Mesodermal cell (in vitro differentiated cells): ENCODE measurements at regions not wholly inside any gene's neighbourhood (a gene's known extent, or its start where the extent isn't known, plus 50 kb on each side); places are given as distances from the start of the nearest gene placed in this dataset.
"Not testable (repeated sequence)": the region's sequence is repeated elsewhere in the genome, so short reads cannot be mapped to it uniquely, and the experiment has no call there.

Source experiments
- H3K27ac ChIP-seq: 2 replicates; pipeline ENCODE4 v1.7.0; 2013; ENCODE audit warnings: mild to moderate bottlenecking, low read depth, low read length, moderate library complexity; ENCODE audit not compliant: severe bottlenecking
- H3K36me3 ChIP-seq: 2 replicates; pipeline ENCODE4 v1.7.1; 2013; ENCODE audit warnings: mild to moderate bottlenecking, low read length, moderate library complexity; ENCODE audit not compliant: control insufficient read depth, insufficient read depth
- H3K4me1 ChIP-seq: one replicate; pipeline ENCODE4 v1.7.1; 2013; ENCODE audit warnings: mild to moderate bottlenecking, low read length; ENCODE audit not compliant: insufficient read depth, control insufficient read depth, poor library complexity, severe bottlenecking
- H3K4me3 ChIP-seq: 2 replicates; pipeline ENCODE4 v1.7.0; 2013; ENCODE audit warnings: low read length, control low read depth, mild to moderate bottlenecking; ENCODE audit not compliant: insufficient read depth, poor library complexity, severe bottlenecking; ENCODE audit errors: extremely low read depth
- H3K9me3 ChIP-seq: 2 replicates; pipeline ENCODE4 v1.7.1; 2013; ENCODE audit warnings: mild to moderate bottlenecking, low read length, moderate library complexity; ENCODE audit not compliant: control insufficient read depth
- WGBS, 2 experiments: methylation state at CpG; one replicate each; pipeline ENCODE4 v1.1.5; 2013; ENCODE audit warnings: missing lambda C conversion rate in 2 of 2; ENCODE audit not compliant: insufficient coverage in 2 of 2; 5-methylcytosine and 5-hydroxymethylcytosine counted together

- H3K27ac ChIP-seq: peak overlapping the region; percentile 98
- 75 to 100% methylated on average over 1 to 3 of the region's 3 CpGs for WGBS, 2 experiments
- no peaks in the 10 kb centered on the region for H3K9me3 ChIP-seq
Measured at GRCh38 chr2:48043746-48044145, 137.4 kb upstream of the FBXO11 start.

GRCh38 chr2:48045613-48046012 is 139.3 kb upstream of the FBXO11 start:
- no peak overlapping the region for H3K4me3 ChIP-seq
- H3K9me3 ChIP-seq: no peaks in the 10 kb centered on the region
- H3K36me3 ChIP-seq: no peaks in the 10 kb centered on the region
- peaks cover 17% of the 10 kb centered on the region for H3K4me1 ChIP-seq
- no peak overlapping the region for H3K27ac ChIP-seq
- no CpG with 5 or more reads among the region's 1 CpG for WGBS, 2 experiments

More at GRCh38 chr2:48043746-48044145, 137.4 kb upstream of the FBXO11 start:
- peaks cover 17% of the 10 kb centered on the region for H3K4me1 ChIP-seq
- H3K4me3 ChIP-seq: no peak overlapping the region
- no peaks in the 10 kb centered on the region for H3K36me3 ChIP-seq

DNA sequence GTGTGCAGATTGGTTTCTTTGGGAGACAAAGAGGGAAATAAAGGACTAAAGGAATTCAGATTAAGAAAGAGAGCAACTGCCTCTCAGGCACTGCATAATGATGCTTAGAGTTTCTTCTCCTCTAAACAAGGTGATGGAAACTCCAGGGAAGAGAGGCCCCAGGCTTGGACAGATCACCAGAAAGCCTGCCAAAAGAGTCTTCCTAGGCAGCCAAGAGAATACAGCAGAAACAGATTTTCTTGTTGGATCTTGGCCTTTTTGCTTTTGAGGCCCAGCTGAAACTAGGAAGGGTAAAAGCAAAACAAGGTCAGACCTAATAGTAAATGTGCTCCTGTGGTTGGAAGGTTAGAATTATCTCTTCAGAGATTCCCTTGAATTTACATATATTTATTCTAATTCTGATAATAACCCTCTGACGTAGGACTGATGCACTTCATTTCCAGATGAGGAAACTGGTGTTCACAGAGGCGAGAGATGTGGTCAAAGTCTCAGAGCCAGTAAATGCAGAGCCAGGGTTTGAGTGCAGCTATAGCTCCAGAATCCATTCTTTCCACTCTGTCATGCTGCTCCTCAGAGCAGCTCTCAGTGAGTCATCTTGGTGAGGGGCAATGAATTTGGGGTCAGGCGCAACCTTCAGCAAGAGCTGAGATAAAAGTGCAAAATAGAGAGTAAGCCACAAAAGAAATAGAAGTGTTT is 142.3 kb upstream of the FBXO11 start:
- WGBS, 2 experiments: 100% methylated on average over 1 of the region's 3 CpGs; no CpG with 5 or more reads in 1 of the 2 experiments
- H3K4me3 ChIP-seq: no peak overlapping the region
- H3K27ac ChIP-seq: no peak overlapping the region
- peaks cover 8% of the 10 kb centered on the region for H3K4me1 ChIP-seq
- H3K36me3 ChIP-seq: no peaks in the 10 kb centered on the region
- H3K9me3 ChIP-seq: no peaks in the 10 kb centered on the region

DNA sequence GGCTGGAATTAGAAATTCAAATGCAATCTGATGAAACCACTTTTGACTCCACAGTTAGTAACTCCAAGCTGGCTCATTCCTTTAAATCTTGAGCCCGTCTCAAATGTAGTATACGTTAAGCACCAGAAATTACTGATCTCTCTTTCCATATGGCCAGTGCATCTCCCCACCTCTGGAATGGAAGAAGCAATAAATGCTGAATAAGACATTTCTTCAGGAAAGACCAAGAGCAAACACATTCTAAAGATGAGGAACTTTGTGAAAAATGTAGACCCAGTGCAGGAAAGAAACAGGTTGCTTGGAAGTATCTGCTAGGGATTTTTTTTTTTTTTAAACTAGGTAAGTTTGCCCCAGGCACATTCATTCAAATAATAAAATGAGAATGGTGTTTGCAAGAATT is 143.1 kb upstream of the FBXO11 start:
- Histone ChIP-seq H3K9me3 (no peaks in the 10 kb centered on the region), H3K36me3 (no peaks in the 10 kb centered on the region), H3K27ac (no peak overlapping the region), H3K4me1 (peaks cover 4% of the 10 kb centered on the region), H3K4me3 (no peak overlapping the region)
- WGBS, 2 experiments: 83 to 86% methylated on average over 1 to 2 of the region's 2 CpGs

- Histone ChIP-seq H3K4me3 (no peak overlapping the region), H3K9me3 (no peaks in the 10 kb centered on the region), H3K36me3 (no peaks in the 10 kb centered on the region), H3K27ac (no peak overlapping the region), H3K4me1 (peaks cover 4% of the 10 kb centered on the region)
- 84 to 94% methylated on average over 4 to 5 of the region's 5 CpGs for WGBS, 2 experiments
Measured at GRCh38 chr2:48050711-48051110, 144.4 kb upstream of the FBXO11 start.

DNA sequence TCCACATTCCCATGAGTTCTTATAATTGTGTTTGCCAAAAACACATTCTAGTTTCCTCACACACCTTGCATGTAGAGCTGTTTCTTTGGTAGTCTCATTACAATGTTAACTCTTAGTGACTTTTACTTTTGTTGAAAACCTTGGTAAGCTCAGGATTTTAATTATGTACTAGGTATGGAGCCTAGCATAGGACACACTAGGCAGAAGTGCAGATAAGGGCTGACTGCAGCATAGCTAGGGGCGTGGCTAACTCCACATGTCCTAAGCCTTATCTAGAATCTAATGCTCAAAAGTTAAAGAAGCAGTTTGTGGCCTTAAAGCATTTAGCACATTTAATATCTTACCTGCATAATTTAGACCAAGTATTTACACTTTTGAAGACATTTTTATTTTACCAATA is 153.7 kb upstream of the FBXO11 start:
- no peaks in the 10 kb centered on the region for H3K4me1 ChIP-seq
- no peaks in the 10 kb centered on the region for H3K36me3 ChIP-seq
- no peak overlapping the region for H3K4me3 ChIP-seq
- no peaks in the 10 kb centered on the region for H3K9me3 ChIP-seq
- H3K27ac ChIP-seq: no peak overlapping the region
- WGBS, 2 experiments: 88% methylated on average over 1 of the region's 1 CpG; no CpG with 5 or more reads in 1 of the 2 experiments

GRCh38 chr2:48061656-48062055 is 155.4 kb upstream of the FBXO11 start:
- not testable (repeated sequence) for H3K4me3 ChIP-seq, H3K9me3 ChIP-seq, H3K27ac ChIP-seq, H3K36me3 ChIP-seq, H3K4me1 ChIP-seq
- 94 to 100% methylated on average over 3 of the region's 4 CpGs for WGBS, 2 experiments

DNA sequence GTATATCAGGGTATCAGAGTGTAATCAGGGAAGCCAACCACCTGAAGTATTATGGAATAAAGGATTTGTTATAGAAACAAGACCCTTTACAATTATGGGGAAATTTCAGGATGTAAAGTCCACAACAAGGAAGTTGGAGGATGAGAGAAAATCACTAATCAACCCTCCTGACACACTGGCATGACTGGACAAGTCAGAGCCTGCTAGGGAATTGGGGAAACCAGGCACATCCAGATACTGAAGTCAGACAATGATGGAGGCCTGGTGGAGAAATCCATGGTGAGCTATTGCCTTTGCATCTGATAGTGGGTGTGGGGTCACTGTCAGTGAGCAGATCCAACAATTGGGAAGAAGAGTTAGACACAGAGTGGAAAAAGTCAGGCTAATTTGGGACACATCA is 158.8 kb upstream of the FBXO11 start:
- H3K9me3 ChIP-seq: no peaks in the 10 kb centered on the region
- no peak overlapping the region for H3K27ac ChIP-seq
- H3K4me1 ChIP-seq: no peaks in the 10 kb centered on the region
- H3K36me3 ChIP-seq: no peaks in the 10 kb centered on the region
- no peak overlapping the region for H3K4me3 ChIP-seq

GRCh38 chr2:48066000-48066399 is 159.7 kb upstream of the FBXO11 start:
- Histone ChIP-seq H3K9me3 (no peaks in the 10 kb centered on the region), H3K27ac (no peak overlapping the region), H3K4me3 (no peak overlapping the region), H3K36me3 (no peaks in the 10 kb centered on the region), H3K4me1 (no peaks in the 10 kb centered on the region)
- no CpG with 5 or more reads among the region's 2 CpGs for WGBS, 2 experiments

GRCh38 chr2:48069769-48070168 is 163.5 kb upstream of the FBXO11 start:
- no peaks in the 10 kb centered on the region for H3K4me1 ChIP-seq

DNA sequence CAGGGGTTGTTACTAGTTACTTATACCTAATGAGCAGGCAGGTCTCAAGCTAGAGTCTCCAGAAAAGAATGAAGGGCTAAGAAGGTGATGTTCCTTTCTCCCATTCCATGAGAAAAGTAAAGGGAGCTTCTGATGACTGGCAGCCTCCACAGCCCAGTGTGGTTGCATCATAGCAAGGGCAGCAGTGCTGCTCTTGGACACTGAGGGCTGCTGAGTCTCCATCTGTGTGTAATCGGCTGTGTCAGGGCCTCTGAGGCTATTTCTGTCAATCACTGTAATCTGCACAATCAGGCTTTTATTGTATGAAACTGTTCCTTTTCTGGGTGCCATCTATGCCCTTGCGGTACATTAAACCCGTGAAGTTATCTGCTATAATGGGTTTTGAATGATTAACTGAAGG is 164.1 kb upstream of the FBXO11 start:
- Histone ChIP-seq H3K4me1 (no peaks in the 10 kb centered on the region), H3K9me3 (no peaks in the 10 kb centered on the region), H3K27ac (no peak overlapping the region), H3K4me3 (no peak overlapping the region), H3K36me3 (no peaks in the 10 kb centered on the region)
- 90% methylated on average over 1 to 2 of the region's 3 CpGs for WGBS, 2 experiments

More at GRCh38 chr2:48069769-48070168, 163.5 kb upstream of the FBXO11 start:
- no peaks in the 10 kb centered on the region for H3K9me3 ChIP-seq
- no peaks in the 10 kb centered on the region for H3K36me3 ChIP-seq
- H3K27ac ChIP-seq: no peak overlapping the region
- H3K4me3 ChIP-seq: no peak overlapping the region
